AG20443 (cell line): ENCODE measurements at regions not wholly inside any gene's neighbourhood (a gene's known extent, or its start where the extent isn't known, plus 50 kb on each side); places are given as distances from the start of the nearest gene placed in this dataset.
"Not testable (repeated sequence)": the region's sequence is repeated elsewhere in the genome, so short reads cannot be mapped to it uniquely, and the experiment has no call there.

ENCODE experiments used
- DNase-seq: peaks from one replicate; pipeline ENCODE4 v3.0.0; 2012; ENCODE audit warnings: low spot score, mixed read lengths

GRCh38 chr16:61181982-61182381, 854.3 kb downstream of the CDH8 start:
- no peak for DNase-seq

GRCh38 chr16:61179561-61179960, 856.7 kb downstream of the CDH8 start:
- no peak for DNase-seq

GRCh38 chr16:61165797-61166196, 870.4 kb downstream of the CDH8 start:
- no peak for DNase-seq

GRCh38 chr16:61150351-61150750, 885.9 kb downstream of the CDH8 start:
- DNase-seq = no peak

- DNase-seq = no peak
Observed at GRCh38 chr16:61149709-61150108, 886.5 kb downstream of the CDH8 start.

GRCh38 chr16:61148930-61149329, 887.3 kb downstream of the CDH8 start:
- no peak for DNase-seq

GRCh38 chr16:61146429-61146828, 889.8 kb downstream of the CDH8 start:
- DNase-seq = no peak

- DNase-seq = no peak
Observed at GRCh38 chr16:61131447-61131846, 904.8 kb downstream of the CDH8 start.

- DNase-seq = no peak
Observed at GRCh38 chr16:61128545-61129323, 907.5 kb downstream of the CDH8 start.

- no peak for DNase-seq
Observed at GRCh38 chr16:61105544-61105943, 930.7 kb downstream of the CDH8 start.

- no peak for DNase-seq
Observed at GRCh38 chr16:61098505-61098904, 937.7 kb downstream of the CDH8 start.

GRCh38 chr16:61091300-61091699, 944.9 kb downstream of the CDH8 start:
- not testable (repeated sequence) for DNase-seq

GRCh38 chr16:61083711-61084110, 952.5 kb downstream of the CDH8 start:
- no peak for DNase-seq

GRCh38 chr16:61074324-61074723, 961.9 kb downstream of the CDH8 start:
- DNase-seq = no peak

GRCh38 chr16:61057635-61058034, 978.6 kb downstream of the CDH8 start:
- no peak for DNase-seq

- no peak for DNase-seq
Observed at GRCh38 chr16:61050547-61050946, 985.7 kb downstream of the CDH8 start.

- no peak for DNase-seq
Observed at GRCh38 chr16:61045931-61046330, 990.3 kb downstream of the CDH8 start.

GRCh38 chr16:61042737-61043136, 993.5 kb downstream of the CDH8 start:
- no peak for DNase-seq

- no peak for DNase-seq
Observed at GRCh38 chr16:61030616-61031015, 1005.6 kb downstream of the CDH8 start.

GRCh38 chr16:61024180-61024900, 1011.9 kb downstream of the CDH8 start:
- no peak for DNase-seq

GRCh38 chr16:61014869-61015268, 1021.4 kb downstream of the CDH8 start:
- no peak for DNase-seq

GRCh38 chr16:61007694-61008093, 1028.5 kb downstream of the CDH8 start:
- no peak for DNase-seq

- no peak for DNase-seq
Observed at GRCh38 chr16:61005952-61006351, 1030.3 kb downstream of the CDH8 start.
